MM.1S (cell line): ENCODE measurements at regions not wholly inside any gene's neighbourhood (a gene's known extent, or its start where the extent isn't known, plus 50 kb on each side); places are given as distances from the start of the nearest gene placed in this dataset.

Experiments
- DNase-seq: peaks from one replicate; pipeline ENCODE4 v3.0.0-alpha.2; 2015
- H2AFZ ChIP-seq: fragments of 300-600 bp; sonication (generic); 2 replicates; pipeline ENCODE4 v1.6.0; 2016; ENCODE audit warnings: antibody characterized with exemption, low read length
- H3F3A ChIP-seq: fragments of 300-600 bp; sonication (generic); 2 replicates; pipeline ENCODE4 v1.6.1; 2016; ENCODE audit warnings: mild to moderate bottlenecking, antibody characterized with exemption, low read length, moderate library complexity, mixed read lengths; ENCODE audit not compliant: insufficient read depth
- H3K27ac ChIP-seq: fragments of 300-600 bp; sonication (generic); 2 replicates; pipeline ENCODE4 v1.5.1; 2016; ENCODE audit warnings: mild to moderate bottlenecking, low read length
- H3K27me3 ChIP-seq: fragments of 300-600 bp; sonication (generic); replicated peaks from 2 replicates; pipeline ENCODE4 v1.6.0; 2016; ENCODE audit warnings: low read length; ENCODE audit not compliant: insufficient read depth
- H3K36me3 ChIP-seq: fragments of 300-600 bp; sonication (generic); replicated peaks from 2 replicates; pipeline ENCODE4 v1.6.1; 2016; ENCODE audit warnings: mild to moderate bottlenecking, low read length, mixed read lengths; ENCODE audit not compliant: insufficient read depth
- H3K4me1 ChIP-seq: fragments of 300-600 bp; sonication (generic); 2 replicates; pipeline ENCODE4 v1.6.1; 2016; ENCODE audit warnings: low read length, mixed read lengths
- H3K4me2 ChIP-seq: fragments of 300-600 bp; sonication (generic); 2 replicates; pipeline ENCODE4 v1.6.0; 2016; ENCODE audit warnings: low read depth, low read length
- H3K4me3 ChIP-seq: fragments of 300-600 bp; sonication (generic); 2 replicates; pipeline ENCODE4 v1.5.1; 2016; ENCODE audit warnings: low read length, mixed read lengths
- H3K79me2 ChIP-seq: fragments of 300-600 bp; sonication (generic); 2 replicates; pipeline ENCODE4 v1.6.1; 2016; ENCODE audit warnings: mixed run types, low read length, mixed read lengths
- H3K9ac ChIP-seq: fragments of 300-600 bp; sonication (generic); 2 replicates; pipeline ENCODE4 v1.6.1; 2016; ENCODE audit warnings: low read length, mixed read lengths
- H3K9me2 ChIP-seq: fragments of 300-600 bp; sonication (generic); replicated peaks from 2 replicates; pipeline ENCODE4 v1.6.1; 2016; ENCODE audit warnings: mild to moderate bottlenecking, low read length, mixed read lengths; ENCODE audit not compliant: insufficient read depth
- H3K9me3 ChIP-seq: fragments of 300-600 bp; sonication (generic); replicated peaks from 2 replicates; pipeline ENCODE4 v1.6.1; 2016; ENCODE audit warnings: mild to moderate bottlenecking, low read length, mixed read lengths; ENCODE audit not compliant: insufficient read depth
- H4K20me1 ChIP-seq: fragments of 300-600 bp; sonication (generic); 2 replicates; pipeline ENCODE4 v1.6.1; 2016; ENCODE audit warnings: mild to moderate bottlenecking, low read length, moderate library complexity, mixed read lengths; ENCODE audit not compliant: insufficient read depth
- EZH2 ChIP-seq: fragments of 300-600 bp; sonication (generic); optimal IDR thresholded peaks from 2 replicates; pipeline ENCODE3; 2017; ENCODE audit warnings: low read depth, mild to moderate bottlenecking, antibody characterized with exemption, low read length, mixed read lengths
- EZH2phosphoT487 ChIP-seq: fragments of 300-600 bp; sonication (generic); IDR thresholded peaks from 2 replicates; pipeline ENCODE4 v1.6.1; 2018; ENCODE audit warnings: antibody characterized with exemption, low read length
- TF ChIP-seq, protein P1 (sequence below): fragments of 300-600 bp; sonication (generic); IDR thresholded peaks from 2 replicates; pipeline ENCODE4 v1.5.1; 2016; ENCODE audit warnings: antibody characterized with exemption, low read length, mixed read lengths

DNA sequence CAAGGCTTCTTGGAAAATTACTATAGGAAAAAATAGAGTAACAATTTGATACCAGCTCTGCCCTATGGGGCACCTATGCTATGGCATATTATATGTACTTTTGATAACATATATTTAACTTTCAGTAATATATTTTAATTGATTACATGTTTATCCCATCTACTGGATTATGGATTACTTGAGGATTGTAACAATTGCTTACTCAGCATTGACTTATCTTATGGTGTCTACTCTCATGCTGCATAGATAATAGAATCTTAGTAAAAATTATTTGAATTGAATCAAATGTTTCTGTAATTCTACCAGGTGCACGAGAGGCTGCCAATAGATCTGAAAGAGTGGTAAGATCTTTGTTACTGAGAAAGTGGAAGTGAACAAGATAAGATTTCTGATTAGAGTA, 57.8 kb upstream of the CALCR start:
- Histone ChIP-seq H4K20me1 (no peaks in the 10 kb centered on the region), H3K4me3 (no peak overlapping the region), H3K27me3 (no peaks in the 10 kb centered on the region), H3K9me3 (no peaks in the 10 kb centered on the region), H3K9me2 (no peaks in the 10 kb centered on the region), H3K9ac (no peak overlapping the region), H3K27ac (no peak overlapping the region), H3K36me3 (no peaks in the 10 kb centered on the region), H3K79me2 (no peaks in the 10 kb centered on the region), H3K4me1 (no peaks in the 10 kb centered on the region), H3K4me2 (no peak overlapping the region), H2AFZ (no peak overlapping the region), H3F3A (no peaks in the 10 kb centered on the region)
- no peak for DNase-seq
- no peak for TF ChIP-seq EZH2
- TF ChIP-seq, protein P1, sequence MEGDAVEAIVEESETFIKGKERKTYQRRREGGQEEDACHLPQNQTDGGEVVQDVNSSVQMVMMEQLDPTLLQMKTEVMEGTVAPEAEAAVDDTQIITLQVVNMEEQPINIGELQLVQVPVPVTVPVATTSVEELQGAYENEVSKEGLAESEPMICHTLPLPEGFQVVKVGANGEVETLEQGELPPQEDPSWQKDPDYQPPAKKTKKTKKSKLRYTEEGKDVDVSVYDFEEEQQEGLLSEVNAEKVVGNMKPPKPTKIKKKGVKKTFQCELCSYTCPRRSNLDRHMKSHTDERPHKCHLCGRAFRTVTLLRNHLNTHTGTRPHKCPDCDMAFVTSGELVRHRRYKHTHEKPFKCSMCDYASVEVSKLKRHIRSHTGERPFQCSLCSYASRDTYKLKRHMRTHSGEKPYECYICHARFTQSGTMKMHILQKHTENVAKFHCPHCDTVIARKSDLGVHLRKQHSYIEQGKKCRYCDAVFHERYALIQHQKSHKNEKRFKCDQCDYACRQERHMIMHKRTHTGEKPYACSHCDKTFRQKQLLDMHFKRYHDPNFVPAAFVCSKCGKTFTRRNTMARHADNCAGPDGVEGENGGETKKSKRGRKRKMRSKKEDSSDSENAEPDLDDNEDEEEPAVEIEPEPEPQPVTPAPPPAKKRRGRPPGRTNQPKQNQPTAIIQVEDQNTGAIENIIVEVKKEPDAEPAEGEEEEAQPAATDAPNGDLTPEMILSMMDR: no peak
- TF ChIP-seq EZH2phosphoT487: no peak

DNA sequence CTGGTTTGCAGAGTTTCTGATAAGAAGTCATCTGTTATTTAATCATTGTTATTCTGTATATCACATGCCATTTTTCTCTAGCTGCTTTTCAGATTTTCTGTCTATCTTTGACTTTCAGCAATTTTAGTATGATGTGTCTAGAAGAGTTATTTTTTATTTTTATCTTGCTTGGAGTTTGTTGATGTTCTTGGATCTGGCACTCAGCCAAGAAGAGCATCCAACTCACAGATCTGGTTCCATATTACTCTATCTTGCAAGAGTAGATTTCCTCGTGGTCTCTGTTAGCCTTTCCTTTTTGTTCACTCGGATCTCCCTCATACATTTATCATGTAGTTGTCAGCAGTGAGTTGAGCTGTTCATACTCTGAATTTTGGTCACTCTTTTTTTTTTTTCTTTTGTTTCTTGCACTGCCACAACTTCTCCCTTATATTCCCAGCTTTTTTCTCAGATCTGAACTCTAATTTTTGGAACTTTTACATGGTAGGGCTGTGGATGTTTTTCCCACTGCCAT, 54.8 kb upstream of the CALCR start:
- Histone ChIP-seq H3F3A (no peaks in the 10 kb centered on the region), H3K4me1 (no peaks in the 10 kb centered on the region), H2AFZ (no peak overlapping the region), H3K36me3 (no peaks in the 10 kb centered on the region), H3K27me3 (no peaks in the 10 kb centered on the region), H3K9me2 (no peaks in the 10 kb centered on the region), H3K27ac (no peak overlapping the region), H3K4me3 (no peak overlapping the region), H3K79me2 (no peaks in the 10 kb centered on the region), H3K9ac (no peak overlapping the region), H4K20me1 (no peaks in the 10 kb centered on the region), H3K9me3 (no peaks in the 10 kb centered on the region), H3K4me2 (no peak overlapping the region)
- no peak for DNase-seq
- TF ChIP-seq, protein P1: no peak
- TF ChIP-seq EZH2phosphoT487 (no peak), EZH2 (no peak)

DNA sequence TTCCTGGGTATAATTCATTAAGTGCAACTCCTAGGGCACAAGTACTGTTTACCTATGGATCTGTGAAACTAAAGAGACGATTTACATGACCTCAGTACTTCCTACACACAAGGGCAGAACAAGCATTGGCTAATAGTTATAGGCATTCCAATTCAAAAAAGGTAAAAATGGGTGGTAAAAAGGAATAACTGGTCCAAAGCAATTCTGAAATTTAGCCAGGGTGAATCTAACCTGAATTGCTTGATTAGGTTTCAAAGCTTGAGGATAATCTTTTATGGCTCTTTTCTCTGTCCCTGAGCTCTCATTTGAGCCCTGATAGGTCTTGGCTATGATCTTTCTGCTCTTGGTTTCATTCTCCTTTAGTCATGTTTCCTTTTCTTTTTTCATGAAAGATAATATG, 52.3 kb upstream of the CALCR start:
- Histone ChIP-seq H3K9ac (no peak overlapping the region), H3K9me2 (no peaks in the 10 kb centered on the region), H3K27ac (no peak overlapping the region), H3K27me3 (no peaks in the 10 kb centered on the region), H3F3A (no peaks in the 10 kb centered on the region), H3K4me1 (no peaks in the 10 kb centered on the region), H3K79me2 (no peaks in the 10 kb centered on the region), H2AFZ (no peak overlapping the region), H4K20me1 (no peaks in the 10 kb centered on the region), H3K4me3 (no peak overlapping the region), H3K36me3 (no peaks in the 10 kb centered on the region), H3K4me2 (no peak overlapping the region), H3K9me3 (no peaks in the 10 kb centered on the region)
- DNase-seq: no peak
- TF ChIP-seq, protein P1: no peak
